ENCODE measurements at regions not wholly inside any gene's neighbourhood (a gene's known extent, or its start where the extent isn't known, plus 50 kb on each side); places are given as distances from the start of the nearest gene placed in this dataset.

- intact Hi-C loops (cut with DNase I) = no loop called here
- DNase-seq (no peak), FAIRE-seq (no peak)
- Histone ChIP-seq H3K9ac (ENCODE audit: low read length in 3 of 3) (no peak overlapping the region), H3K27ac (ENCODE audit: low read depth in 2 of 2, low read length in 2 of 2) (peak overlapping the region in 1 of 2 donors; percentile 24), H3K36me3 (ENCODE audit: control insufficient read depth in 2 of 3, insufficient read depth in 3 of 3, low read length in 3 of 3) (no peaks in the 10 kb centered on the region), H3K4me1 (ENCODE audit: control insufficient read depth in 2 of 3, insufficient read depth in 2 of 3, low read depth in 1 of 3, low read length in 3 of 3) (peaks cover 0 to 17% (median 7%) of the 10 kb centered on the region in 3 donors), H3K4me3 (ENCODE audit: low read length in 3 of 3) (no peak overlapping the region), H3K27me3 (ENCODE audit: control insufficient read depth, insufficient read depth, low read length) (no peaks in the 10 kb centered on the region), H3K9me3 (ENCODE audit: control insufficient read depth in 2 of 3, insufficient read depth in 1 of 3, low read length in 3 of 3) (peaks cover 0 to 10% (median 0%) of the 10 kb centered on the region in 3 donors)
- TF ChIP-seq CTCF (IDR thresholded peaks at IDR 0.05; ENCODE audit: borderline replicate concordance, extremely low read depth, insufficient read depth) = no peak
Measured at GRCh38 chr2:39522518-39522877, 85.4 kb upstream of the MAP4K3 start.

GRCh38 chr2:39523308-39524044, 86.4 kb upstream of the MAP4K3 start:
- no peak for TF ChIP-seq CTCF (IDR thresholded peaks at IDR 0.05; ENCODE audit: borderline replicate concordance, extremely low read depth, insufficient read depth)
- Histone ChIP-seq H3K9me3 (ENCODE audit: control insufficient read depth in 2 of 3, insufficient read depth in 1 of 3, low read length in 3 of 3) (peaks cover 0 to 10% (median 0%) of the 10 kb centered on the region in 3 donors), H3K4me3 (ENCODE audit: low read length in 3 of 3) (no peak overlapping the region), H3K27ac (ENCODE audit: low read depth in 2 of 2, low read length in 2 of 2) (no peak overlapping the region), H3K27me3 (ENCODE audit: control insufficient read depth, insufficient read depth, low read length) (no peaks in the 10 kb centered on the region), H3K4me1 (ENCODE audit: control insufficient read depth in 2 of 3, insufficient read depth in 2 of 3, low read depth in 1 of 3, low read length in 3 of 3) (peaks cover 0 to 12% (median 2%) of the 10 kb centered on the region in 3 donors), H3K36me3 (ENCODE audit: control insufficient read depth in 2 of 3, insufficient read depth in 3 of 3, low read length in 3 of 3) (no peaks in the 10 kb centered on the region), H3K9ac (ENCODE audit: low read length in 3 of 3) (no peak overlapping the region)
- DNase-seq = no peak
- no peak for FAIRE-seq
- intact Hi-C loops (cut with DNase I) = no loop called here

- DNase-seq (no peak), FAIRE-seq (no peak)
- Histone ChIP-seq H3K9me3 (ENCODE audit: control insufficient read depth in 2 of 3, insufficient read depth in 1 of 3, low read length in 3 of 3) (peaks cover 0 to 10% (median 0%) of the 10 kb centered on the region in 3 donors), H3K4me3 (ENCODE audit: low read length in 3 of 3) (no peak overlapping the region), H3K36me3 (ENCODE audit: control insufficient read depth in 2 of 3, insufficient read depth in 3 of 3, low read length in 3 of 3) (no peaks in the 10 kb centered on the region), H3K27me3 (ENCODE audit: control insufficient read depth, insufficient read depth, low read length) (no peaks in the 10 kb centered on the region), H3K27ac (ENCODE audit: low read depth in 2 of 2, low read length in 2 of 2) (no peak overlapping the region), H3K4me1 (ENCODE audit: control insufficient read depth in 2 of 3, insufficient read depth in 2 of 3, low read depth in 1 of 3, low read length in 3 of 3) (peaks cover 0 to 12% (median 2%) of the 10 kb centered on the region in 3 donors), H3K9ac (ENCODE audit: low read length in 3 of 3) (no peak overlapping the region)
- intact Hi-C loops (cut with DNase I) = no loop called here
- TF ChIP-seq CTCF (IDR thresholded peaks at IDR 0.05; ENCODE audit: borderline replicate concordance, extremely low read depth, insufficient read depth) = no peak
Measured at GRCh38 chr2:39524061-39524460, 87.0 kb upstream of the MAP4K3 start.

Data from kidney (tissue), 13 donors.